Ectodermal cell (in vitro differentiated cells): ENCODE measurements at regions not wholly inside any gene's neighbourhood (a gene's known extent, or its start where the extent isn't known, plus 50 kb on each side); places are given as distances from the start of the nearest gene placed in this dataset.

Experiments used
- H3K27ac ChIP-seq: 2 replicates; pipeline ENCODE4 v1.7.0; 2013; ENCODE audit warnings: mild to moderate bottlenecking, low read depth, low read length; ENCODE audit not compliant: insufficient read depth, poor library complexity, severe bottlenecking
- H3K27me3 ChIP-seq: 2 replicates; pipeline ENCODE4 v1.7.0; 2013; ENCODE audit warnings: mild to moderate bottlenecking, low read length; ENCODE audit not compliant: insufficient read depth, control insufficient read depth, poor library complexity, severe bottlenecking
- H3K36me3 ChIP-seq: one replicate; pipeline ENCODE4 v1.7.0; 2013; ENCODE audit warnings: low read length; ENCODE audit not compliant: control insufficient read depth, insufficient read depth
- H3K4me1 ChIP-seq: one replicate; pipeline ENCODE4 v1.7.0; 2013; ENCODE audit warnings: low read length; ENCODE audit not compliant: control insufficient read depth, insufficient read depth
- H3K4me3 ChIP-seq: 2 replicates; pipeline ENCODE4 v1.7.0; 2013; ENCODE audit warnings: low read depth, low read length, control low read depth; ENCODE audit not compliant: insufficient read depth
- H3K9me3 ChIP-seq: 2 replicates; pipeline ENCODE4 v1.7.0; 2013; ENCODE audit warnings: mild to moderate bottlenecking, low read length, moderate library complexity; ENCODE audit not compliant: control insufficient read depth
- WGBS, 2 experiments: methylation state at CpG; one replicate each; pipeline ENCODE4 v1.1.7; 2013; ENCODE audit warnings: missing lambda C conversion rate in 2 of 2; 5-methylcytosine and 5-hydroxymethylcytosine counted together

- WGBS, 2 experiments = 95 to 99% methylated on average over 4 of the region's 4 CpGs
- Histone ChIP-seq H3K4me3 (no peak overlapping the region), H3K27me3 (no peaks in the 10 kb centered on the region), H3K27ac (no peak overlapping the region), H3K9me3 (no peaks in the 10 kb centered on the region), H3K36me3 (no peaks in the 10 kb centered on the region), H3K4me1 (no peaks in the 10 kb centered on the region)
Measured at GRCh38 chr13:75946536-75947284, 310.6 kb downstream of the LMO7 start.

- 91 to 95% methylated on average over 3 of the region's 3 CpGs for WGBS, 2 experiments
- Histone ChIP-seq H3K4me1 (no peaks in the 10 kb centered on the region), H3K27ac (no peak overlapping the region), H3K36me3 (no peaks in the 10 kb centered on the region), H3K27me3 (no peaks in the 10 kb centered on the region), H3K4me3 (no peak overlapping the region), H3K9me3 (no peaks in the 10 kb centered on the region)
Measured at GRCh38 chr13:75945841-75946482, 309.8 kb downstream of the LMO7 start.

- Histone ChIP-seq H3K27me3 (no peaks in the 10 kb centered on the region), H3K9me3 (no peaks in the 10 kb centered on the region), H3K4me1 (no peaks in the 10 kb centered on the region), H3K4me3 (no peak overlapping the region), H3K36me3 (no peaks in the 10 kb centered on the region), H3K27ac (no peak overlapping the region)
- 90 to 96% methylated on average over 2 of the region's 2 CpGs for WGBS, 2 experiments
Measured at GRCh38 chr13:75938811-75939560, 302.9 kb downstream of the LMO7 start.

DNA sequence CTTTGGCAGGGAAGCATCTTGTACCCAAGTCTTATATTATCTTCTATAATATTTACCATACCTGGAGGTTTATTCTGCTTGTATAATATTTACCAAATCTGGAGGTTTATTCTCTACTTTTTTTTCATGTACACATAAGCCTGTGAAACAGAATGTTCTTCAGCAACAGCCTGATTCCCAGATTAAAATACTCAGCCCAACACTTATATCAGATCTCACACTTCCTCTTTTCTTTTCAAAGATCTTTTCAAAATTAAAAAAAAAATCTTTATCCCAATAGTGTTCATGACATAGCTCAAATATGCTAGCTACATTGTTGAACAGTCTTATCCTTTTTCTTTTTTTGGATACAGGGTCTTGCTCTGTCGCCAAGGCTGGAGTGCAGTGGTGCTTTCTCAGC lies 300.7 kb downstream of the LMO7 start:
- Histone ChIP-seq H3K9me3 (no peaks in the 10 kb centered on the region), H3K4me3 (no peak overlapping the region), H3K4me1 (no peaks in the 10 kb centered on the region), H3K27ac (no peak overlapping the region), H3K36me3 (no peaks in the 10 kb centered on the region), H3K27me3 (no peaks in the 10 kb centered on the region)
- whole genome bisulfite sequencing, 2 experiments = 88 to 98% methylated on average over 1 of the region's 1 CpG

DNA sequence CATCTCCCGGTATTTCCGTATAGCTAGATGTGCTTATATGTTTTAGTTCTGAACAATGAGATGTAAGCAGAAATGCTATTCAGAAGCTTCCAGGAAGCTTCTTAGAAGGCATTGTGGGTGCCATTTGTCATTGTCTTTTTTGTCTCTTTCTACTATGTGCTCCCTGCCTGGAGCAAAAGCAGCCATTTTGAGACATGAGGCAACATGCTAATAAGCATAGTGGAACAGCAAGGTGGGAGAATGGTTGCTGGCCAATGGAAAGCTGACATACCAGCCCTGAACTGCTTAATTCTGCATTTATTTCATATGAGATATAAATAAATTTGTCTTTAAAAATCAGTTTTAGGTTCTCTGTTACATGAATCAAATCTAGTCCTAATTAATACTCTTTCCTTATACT lies 299.7 kb downstream of the LMO7 start:
- H3K36me3 ChIP-seq = no peaks in the 10 kb centered on the region
- WGBS, 2 experiments = 96 to 100% methylated on average over 2 of the region's 2 CpGs
- H3K4me3 ChIP-seq = no peak overlapping the region
- H3K9me3 ChIP-seq = no peaks in the 10 kb centered on the region
- H3K4me1 ChIP-seq = no peaks in the 10 kb centered on the region
- H3K27ac ChIP-seq = no peak overlapping the region
- H3K27me3 ChIP-seq = no peaks in the 10 kb centered on the region

- no peaks in the 10 kb centered on the region for H3K9me3 ChIP-seq
- H3K27ac ChIP-seq = no peak overlapping the region
- WGBS, 2 experiments = no CpG with 5 or more reads among the region's 1 CpG
- no peaks in the 10 kb centered on the region for H3K36me3 ChIP-seq
- no peaks in the 10 kb centered on the region for H3K4me1 ChIP-seq
- no peak overlapping the region for H3K4me3 ChIP-seq
- no peaks in the 10 kb centered on the region for H3K27me3 ChIP-seq
Measured at GRCh38 chr13:75934889-75935288, 298.8 kb downstream of the LMO7 start.

DNA sequence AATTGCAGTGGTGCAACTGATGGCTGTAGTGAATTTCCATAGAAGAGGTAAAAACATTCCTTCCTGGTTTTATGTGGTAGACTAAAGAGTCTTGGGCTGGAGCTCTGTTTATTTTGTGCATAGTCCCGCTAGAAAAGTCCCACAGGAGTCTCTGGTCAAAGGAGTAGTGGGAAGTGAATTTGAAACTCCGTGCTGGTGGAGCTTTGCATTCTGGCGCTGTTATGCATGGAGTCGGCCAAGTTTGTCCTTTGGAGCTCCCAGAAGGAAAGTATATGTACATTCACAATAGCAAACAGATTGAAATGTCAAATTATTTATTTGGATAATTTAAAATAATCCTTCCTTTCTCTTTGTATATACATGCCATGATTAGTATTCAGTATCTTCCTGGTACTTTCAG lies 296.5 kb downstream of the LMO7 start:
- Histone ChIP-seq H3K9me3 (no peaks in the 10 kb centered on the region), H3K4me3 (no peak overlapping the region), H3K36me3 (no peaks in the 10 kb centered on the region), H3K27ac (no peak overlapping the region), H3K27me3 (no peaks in the 10 kb centered on the region), H3K4me1 (no peaks in the 10 kb centered on the region)
- WGBS, 2 experiments = 91 to 92% methylated on average over 4 of the region's 4 CpGs

- Histone ChIP-seq H3K9me3 (no peaks in the 10 kb centered on the region), H3K27ac (no peak overlapping the region), H3K27me3 (no peaks in the 10 kb centered on the region), H3K4me3 (no peak overlapping the region), H3K4me1 (no peaks in the 10 kb centered on the region), H3K36me3 (no peaks in the 10 kb centered on the region)
- 87 to 92% methylated on average over 1 of the region's 1 CpG for WGBS, 2 experiments
Measured at GRCh38 chr13:75931116-75931515, 295.0 kb downstream of the LMO7 start.

- Histone ChIP-seq H3K4me1 (no peaks in the 10 kb centered on the region), H3K36me3 (no peaks in the 10 kb centered on the region), H3K27ac (no peak overlapping the region), H3K9me3 (no peaks in the 10 kb centered on the region), H3K4me3 (no peak overlapping the region), H3K27me3 (no peaks in the 10 kb centered on the region)
Measured at GRCh38 chr13:75929076-75929475, 292.9 kb downstream of the LMO7 start.

- Histone ChIP-seq H3K36me3 (no peaks in the 10 kb centered on the region), H3K9me3 (no peaks in the 10 kb centered on the region), H3K4me3 (no peak overlapping the region), H3K4me1 (no peaks in the 10 kb centered on the region), H3K27me3 (no peaks in the 10 kb centered on the region), H3K27ac (no peak overlapping the region)
- WGBS, 2 experiments = 97% methylated on average over 2 of the region's 2 CpGs
Measured at GRCh38 chr13:75927183-75927669, 291.1 kb downstream of the LMO7 start.
